ENCODE measurements at regions not wholly inside any gene's neighbourhood (a gene's known extent, or its start where the extent isn't known, plus 50 kb on each side); places are given as distances from the start of the nearest gene placed in this dataset.

- no peak for FAIRE-seq
- dilution Hi-C loops (cut with MboI; ENCODE audit: extremely low pct_ligation_motif_present, low sequenced_read_pairs): no loop called here
- no peaks in the 10 kb centered on the region for H3K4me1 ChIP-seq (ENCODE audit: control insufficient read depth, extremely low read depth, insufficient read depth, low read length)
- H3K9ac ChIP-seq (ENCODE audit: control insufficient read depth, extremely low read depth, insufficient read depth, low read length): no peak overlapping the region
- no peak overlapping the region for H3K4me2 ChIP-seq (ENCODE audit: control insufficient read depth, extremely low read depth, insufficient read depth, low read depth, low read length)
- H3K27ac ChIP-seq (ENCODE audit: control insufficient read depth, insufficient read depth, low read length): no peak overlapping the region
- no peaks in the 10 kb centered on the region for H4K20me1 ChIP-seq (ENCODE audit: control insufficient read depth, extremely low read depth, insufficient read depth, low read length)
- no peak overlapping the region for H2AFZ ChIP-seq (ENCODE audit: control insufficient read depth, low read length)
- H3K36me3 ChIP-seq (ENCODE audit: control insufficient read depth in 2 of 2, extremely low read depth in 1 of 2, insufficient read depth in 2 of 2, low read length in 2 of 2): no peaks in the 10 kb centered on the region
- no peak for DNase-seq (ENCODE audit: low read depth, low spot score)
- no peaks in the 10 kb centered on the region for H3K79me2 ChIP-seq (ENCODE audit: control insufficient read depth, insufficient read depth, low read length)
- TF ChIP-seq CTCF (optimal IDR thresholded peaks at IDR 0.05 in 1 of 3, IDR thresholded peaks at IDR 0.05 in 1 of 3, conservative IDR thresholded peaks at IDR 0.05 in 1 of 3; ENCODE audit: extremely low read depth in 1 of 3, insufficient read depth in 2 of 3, low read length in 3 of 3) (no peak), EZH2 (IDR thresholded peaks at IDR 0.05; ENCODE audit: low read length) (no peak)
- H3K27me3 ChIP-seq (ENCODE audit: control insufficient read depth, extremely low read depth, insufficient read depth, low read length): no peaks in the 10 kb centered on the region
- no peaks in the 10 kb centered on the region for H3K9me1 ChIP-seq (ENCODE audit: control insufficient read depth, extremely low read depth, insufficient read depth, low read length)
- H3K9me3 ChIP-seq (ENCODE audit: control insufficient read depth, low read depth, low read length): no peaks in the 10 kb centered on the region
- no peak overlapping the region for H3K4me3 ChIP-seq (ENCODE audit: control insufficient read depth in 2 of 3, extremely low read depth in 1 of 3, insufficient read depth in 2 of 3, low read depth in 1 of 3, low read length in 3 of 3)
Observed at GRCh38 chr10:83691791-83692596, 447.3 kb upstream of the GHITM start.

- TF ChIP-seq EZH2 (IDR thresholded peaks at IDR 0.05; ENCODE audit: low read length): no peak
- TF ChIP-seq CTCF (optimal IDR thresholded peaks at IDR 0.05 in 1 of 3, IDR thresholded peaks at IDR 0.05 in 1 of 3, conservative IDR thresholded peaks at IDR 0.05 in 1 of 3; ENCODE audit: extremely low read depth in 1 of 3, insufficient read depth in 2 of 3, low read length in 3 of 3): no peak
- Histone ChIP-seq H3K9me1 (ENCODE audit: control insufficient read depth, extremely low read depth, insufficient read depth, low read length) (no peaks in the 10 kb centered on the region), H3K4me1 (ENCODE audit: control insufficient read depth, extremely low read depth, insufficient read depth, low read length) (no peaks in the 10 kb centered on the region), H3K27ac (ENCODE audit: control insufficient read depth, insufficient read depth, low read length) (no peak overlapping the region), H3K9me3 (ENCODE audit: control insufficient read depth, low read depth, low read length) (peaks cover 2% of the 10 kb centered on the region), H3K9ac (ENCODE audit: control insufficient read depth, extremely low read depth, insufficient read depth, low read length) (no peak overlapping the region), H3K4me2 (ENCODE audit: control insufficient read depth, extremely low read depth, insufficient read depth, low read depth, low read length) (no peak overlapping the region), H3K4me3 (ENCODE audit: control insufficient read depth in 2 of 3, extremely low read depth in 1 of 3, insufficient read depth in 2 of 3, low read depth in 1 of 3, low read length in 3 of 3) (no peak overlapping the region), H3K36me3 (ENCODE audit: control insufficient read depth in 2 of 2, extremely low read depth in 1 of 2, insufficient read depth in 2 of 2, low read length in 2 of 2) (no peaks in the 10 kb centered on the region), H4K20me1 (ENCODE audit: control insufficient read depth, extremely low read depth, insufficient read depth, low read length) (no peaks in the 10 kb centered on the region), H3K79me2 (ENCODE audit: control insufficient read depth, insufficient read depth, low read length) (no peaks in the 10 kb centered on the region), H2AFZ (ENCODE audit: control insufficient read depth, low read length) (no peak overlapping the region), H3K27me3 (ENCODE audit: control insufficient read depth, extremely low read depth, insufficient read depth, low read length) (no peaks in the 10 kb centered on the region)
- no peak for FAIRE-seq
- dilution Hi-C loops (cut with MboI; ENCODE audit: extremely low pct_ligation_motif_present, low sequenced_read_pairs): no loop called here
- DNase-seq (ENCODE audit: low read depth, low spot score): no peak
Observed at GRCh38 chr10:83698899-83699298, 440.4 kb upstream of the GHITM start.

Measured in keratinocyte (primary cell).